ENCODE measurements at regions not wholly inside any gene's neighbourhood (a gene's known extent, or its start where the extent isn't known, plus 50 kb on each side); places are given as distances from the start of the nearest gene placed in this dataset.

GRCh38 chr1:189356206-189356605 is 1121.5 kb downstream of the BRINP3 start:
- no peak for DNase-seq (ENCODE audit: low read depth)

GRCh38 chr1:189357317-189357716 is 1120.3 kb downstream of the BRINP3 start:
- no peak for DNase-seq (ENCODE audit: low read depth)

GRCh38 chr1:189369612-189370011 is 1108.1 kb downstream of the BRINP3 start:
- DNase-seq (ENCODE audit: low read depth), result no peak

- DNase-seq (ENCODE audit: low read depth), result no peak
Measured at GRCh38 chr1:189374816-189375215, 1102.8 kb downstream of the BRINP3 start.

GRCh38 chr1:189405419-189405818 is 1072.2 kb downstream of the BRINP3 start:
- no peak for DNase-seq (ENCODE audit: low read depth)

- no peak for DNase-seq (ENCODE audit: low read depth)
Measured at GRCh38 chr1:189409774-189410173, 1067.9 kb downstream of the BRINP3 start.

GRCh38 chr1:189424746-189425331 is 1052.8 kb downstream of the BRINP3 start:
- peak; percentile 18 for DNase-seq (ENCODE audit: low read depth)

- DNase-seq (ENCODE audit: low read depth), result peak; percentile 59
Measured at GRCh38 chr1:189429610-189430009, 1048.1 kb downstream of the BRINP3 start.

GRCh38 chr1:189431447-189431846 is 1046.2 kb downstream of the BRINP3 start:
- peak; percentile 35 for DNase-seq (ENCODE audit: low read depth)

- peak; percentile 3 for DNase-seq (ENCODE audit: low read depth)
Measured at GRCh38 chr1:189432753-189433152, 1044.9 kb downstream of the BRINP3 start.

GRCh38 chr1:189434461-189434860 is 1043.2 kb downstream of the BRINP3 start:
- DNase-seq (ENCODE audit: low read depth), result no peak

GRCh38 chr1:189435398-189435797 is 1042.3 kb downstream of the BRINP3 start:
- DNase-seq (ENCODE audit: low read depth), result no peak

- no peak for DNase-seq (ENCODE audit: low read depth)
Measured at GRCh38 chr1:189438808-189439207, 1038.9 kb downstream of the BRINP3 start.

GRCh38 chr1:189463166-189463565 is 1014.5 kb downstream of the BRINP3 start:
- DNase-seq (ENCODE audit: low read depth), result no peak

- DNase-seq (ENCODE audit: low read depth), result no peak
Measured at GRCh38 chr1:189496768-189497167, 980.9 kb downstream of the BRINP3 start.

- DNase-seq (ENCODE audit: low read depth), result peak; percentile 23
Measured at GRCh38 chr1:189499736-189500135, 977.9 kb downstream of the BRINP3 start.

GRCh38 chr1:189500778-189501177 is 976.9 kb downstream of the BRINP3 start:
- DNase-seq (ENCODE audit: low read depth), result peak; percentile 35

- no peak for DNase-seq (ENCODE audit: low read depth)
Measured at GRCh38 chr1:189510827-189511226, 966.8 kb downstream of the BRINP3 start.

- no peak for DNase-seq (ENCODE audit: low read depth)
Measured at GRCh38 chr1:189513091-189513490, 964.6 kb downstream of the BRINP3 start.

- DNase-seq (ENCODE audit: low read depth), result no peak
Measured at GRCh38 chr1:189522441-189522840, 955.2 kb downstream of the BRINP3 start.

GRCh38 chr1:189524501-189524900 is 953.2 kb downstream of the BRINP3 start:
- DNase-seq (ENCODE audit: low read depth), result peak; percentile 66

- DNase-seq (ENCODE audit: low read depth), result no peak
Measured at GRCh38 chr1:189530162-189530561, 947.5 kb downstream of the BRINP3 start.

GRCh38 chr1:189538271-189538670 is 939.4 kb downstream of the BRINP3 start:
- peak; percentile 0 for DNase-seq (ENCODE audit: low read depth)

GRCh38 chr1:189550498-189550897 is 927.2 kb downstream of the BRINP3 start:
- no peak for DNase-seq (ENCODE audit: low read depth)

GRCh38 chr1:189563784-189564183 is 913.9 kb downstream of the BRINP3 start:
- no peak for DNase-seq (ENCODE audit: low read depth)

Data from iris pigment epithelial cell (primary cell).